ENCODE measurements at regions not wholly inside any gene's neighbourhood (a gene's known extent, or its start where the extent isn't known, plus 50 kb on each side); places are given as distances from the start of the nearest gene placed in this dataset.
"Not testable (repeated sequence)": the region's sequence is repeated elsewhere in the genome, so short reads cannot be mapped to it uniquely, and the experiment has no call there.

GRCh38 chr16:31581065-31581464 is 53.4 kb downstream of the AHSP start:
- DNase-seq (ENCODE audit: low spot score), result not testable (repeated sequence)

GRCh38 chr16:31601737-31602384 is 74.2 kb downstream of the AHSP start:
- not testable (repeated sequence) for DNase-seq (ENCODE audit: low spot score)

- DNase-seq (ENCODE audit: low spot score), result no peak
Measured at GRCh38 chr16:31618130-31618529, 90.4 kb downstream of the AHSP start.

DNA sequence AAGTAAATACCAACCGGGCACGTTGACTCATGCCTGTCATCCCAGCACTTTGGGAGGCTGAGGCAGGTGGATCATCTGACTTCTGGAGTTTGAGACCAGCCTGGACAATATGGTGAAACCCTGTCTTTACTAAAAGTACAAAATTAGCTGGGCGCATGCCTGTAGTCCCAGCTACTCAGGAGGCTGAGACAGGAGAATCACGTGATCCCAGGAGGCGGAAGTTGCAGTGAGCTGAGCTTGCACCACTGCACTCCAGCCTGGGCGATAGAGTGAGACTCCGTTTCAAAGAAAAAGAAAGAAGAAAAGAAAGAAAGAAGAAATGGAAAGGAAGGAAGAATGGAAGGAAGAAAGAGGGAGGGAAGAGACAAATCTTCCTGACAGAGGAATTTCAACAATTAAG is 108.7 kb downstream of the AHSP start:
- no peak for DNase-seq (ENCODE audit: low spot score)

GRCh38 chr16:31641279-31641678 is 113.6 kb downstream of the AHSP start:
- no peak for DNase-seq (ENCODE audit: low spot score)

DNA sequence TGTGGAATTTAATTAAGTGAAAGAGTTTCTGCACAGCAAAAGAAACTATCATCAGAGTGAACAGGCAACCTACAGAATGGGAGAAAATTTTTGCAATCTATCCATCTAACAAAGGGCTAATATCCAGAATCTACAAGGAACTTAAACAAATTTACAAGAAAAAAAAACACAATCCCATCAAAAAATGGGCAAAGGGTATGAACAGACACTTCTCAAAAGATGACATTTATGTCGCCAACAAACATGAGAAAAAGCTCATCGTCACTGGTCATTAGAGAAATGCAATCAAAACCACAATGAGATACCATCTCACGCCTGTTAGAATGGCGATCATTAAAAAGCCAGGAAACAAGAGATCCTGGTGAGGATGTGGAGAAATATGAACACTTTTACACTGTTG is 128.0 kb downstream of the AHSP start:
- not testable (repeated sequence) for DNase-seq (ENCODE audit: low spot score)

DNA sequence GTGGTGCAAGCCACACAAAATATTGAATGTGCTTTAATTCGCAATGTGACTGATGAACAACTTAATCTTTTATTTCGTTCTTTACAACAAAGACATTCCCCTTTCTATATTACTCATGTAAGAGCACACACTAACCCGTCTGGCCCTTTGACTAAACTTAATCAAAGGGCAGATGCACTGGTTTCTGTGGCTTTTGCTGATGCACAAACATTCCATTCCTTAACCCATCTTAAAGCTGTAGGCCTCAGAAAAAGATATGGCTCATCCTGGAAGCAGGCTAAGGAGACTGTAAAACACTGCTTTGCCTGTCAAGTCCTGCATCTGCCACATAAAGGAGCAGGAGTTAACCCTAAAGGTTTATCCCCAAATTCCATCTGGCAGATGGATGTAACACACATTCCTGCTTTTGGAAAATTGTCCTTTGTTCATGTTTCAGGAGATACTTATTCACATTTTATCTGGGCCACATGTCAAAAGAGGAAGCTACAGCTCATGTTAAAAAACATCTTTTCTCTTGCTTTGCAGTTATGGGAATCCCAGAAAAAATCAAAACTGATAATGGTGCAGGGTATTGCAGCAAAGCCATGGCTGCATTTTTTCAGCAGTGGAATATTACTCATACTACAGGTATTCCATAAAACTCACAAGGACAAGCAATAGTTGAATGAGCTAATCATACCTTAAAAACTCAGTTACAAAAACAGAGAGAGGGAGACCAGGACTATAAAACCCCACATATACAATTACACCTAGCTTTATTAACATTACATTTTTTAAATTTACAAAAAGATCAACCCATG is 137.2 kb downstream of the AHSP start:
- no peak for DNase-seq (ENCODE audit: low spot score)

DNA sequence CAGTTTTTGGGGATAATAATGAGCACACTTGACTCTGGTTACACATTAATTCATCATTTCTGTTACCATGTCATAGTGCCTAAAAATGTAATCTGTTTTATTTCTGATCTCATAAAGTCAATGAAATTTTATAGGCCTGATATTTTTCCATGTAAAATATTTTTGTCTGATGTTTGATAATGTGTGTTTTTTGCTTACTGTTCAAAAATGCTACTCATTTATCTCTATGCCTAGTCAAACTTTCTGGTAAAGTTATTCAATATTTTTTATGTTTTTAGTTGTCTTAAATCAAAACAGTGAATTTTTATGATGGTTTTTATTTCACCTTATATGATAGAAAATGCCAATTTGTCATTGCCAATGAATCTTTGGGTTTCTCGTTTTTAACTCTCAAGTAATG is 147.0 kb downstream of the AHSP start:
- no peak for DNase-seq (ENCODE audit: low spot score)

GRCh38 chr16:31676731-31677130 is 149.0 kb downstream of the AHSP start:
- no peak for DNase-seq (ENCODE audit: low spot score)

- DNase-seq (ENCODE audit: low spot score), result no peak
Measured at GRCh38 chr16:31678649-31679325, 151.1 kb downstream of the AHSP start.

DNA sequence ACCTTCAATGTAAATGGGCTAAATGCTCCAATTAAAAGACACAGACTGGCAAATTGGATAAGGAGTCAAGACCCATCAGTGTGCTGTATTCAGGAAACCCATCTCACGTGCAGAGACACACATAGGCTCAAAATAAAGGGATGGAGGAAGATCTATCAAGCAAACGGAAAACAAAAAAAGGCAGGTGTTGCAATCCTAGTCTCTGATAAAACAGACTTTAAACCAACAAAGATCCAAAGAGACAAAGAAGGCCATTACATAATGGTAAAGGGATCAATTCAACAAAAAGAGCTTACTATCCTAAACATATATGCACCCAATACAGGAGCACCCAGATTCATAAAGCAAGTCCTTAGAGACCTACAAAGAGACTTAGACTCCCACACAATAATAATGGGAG is 161.6 kb downstream of the AHSP start:
- not testable (repeated sequence) for DNase-seq (ENCODE audit: low spot score)

GRCh38 chr16:31692338-31692737 is 164.6 kb downstream of the AHSP start:
- not testable (repeated sequence) for DNase-seq (ENCODE audit: low spot score)

GRCh38 chr16:31693733-31694132 is 166.0 kb downstream of the AHSP start:
- DNase-seq (ENCODE audit: low spot score), result no peak

DNA sequence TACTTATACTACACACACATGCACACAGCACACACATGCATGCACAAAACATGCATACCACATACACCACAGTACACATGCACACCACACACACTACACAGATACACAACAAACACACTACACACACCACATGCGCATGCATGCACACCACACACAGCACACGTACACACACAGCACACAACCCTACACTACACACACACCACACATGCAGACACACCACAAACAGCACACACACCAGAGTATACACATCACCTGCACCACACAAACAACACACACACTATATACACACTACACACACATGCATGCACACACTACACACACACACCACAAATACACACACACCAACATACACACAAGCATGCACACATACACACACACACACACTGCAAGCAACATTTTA is 166.8 kb downstream of the AHSP start:
- no peak for DNase-seq (ENCODE audit: low spot score)

DNA sequence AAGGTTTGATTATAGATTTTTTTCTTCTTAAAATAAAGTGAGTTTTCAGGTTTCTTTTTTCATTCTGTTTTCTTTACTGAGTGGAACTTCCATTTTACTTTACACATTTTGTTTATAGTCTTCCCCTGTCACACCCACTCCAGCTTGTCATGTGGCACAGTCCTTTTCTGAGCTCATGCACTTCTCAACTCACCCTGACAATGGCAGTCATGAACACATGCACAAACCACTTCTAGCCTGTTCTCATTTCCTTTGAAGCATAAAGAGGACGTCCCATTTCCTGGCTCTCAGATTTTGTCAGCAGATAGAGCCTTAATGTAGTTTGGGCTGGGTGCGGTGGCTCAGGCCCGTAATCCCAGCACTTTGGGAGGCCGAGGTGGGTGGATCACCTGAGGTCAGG is 168.0 kb downstream of the AHSP start:
- DNase-seq (ENCODE audit: low spot score), result no peak

DNA sequence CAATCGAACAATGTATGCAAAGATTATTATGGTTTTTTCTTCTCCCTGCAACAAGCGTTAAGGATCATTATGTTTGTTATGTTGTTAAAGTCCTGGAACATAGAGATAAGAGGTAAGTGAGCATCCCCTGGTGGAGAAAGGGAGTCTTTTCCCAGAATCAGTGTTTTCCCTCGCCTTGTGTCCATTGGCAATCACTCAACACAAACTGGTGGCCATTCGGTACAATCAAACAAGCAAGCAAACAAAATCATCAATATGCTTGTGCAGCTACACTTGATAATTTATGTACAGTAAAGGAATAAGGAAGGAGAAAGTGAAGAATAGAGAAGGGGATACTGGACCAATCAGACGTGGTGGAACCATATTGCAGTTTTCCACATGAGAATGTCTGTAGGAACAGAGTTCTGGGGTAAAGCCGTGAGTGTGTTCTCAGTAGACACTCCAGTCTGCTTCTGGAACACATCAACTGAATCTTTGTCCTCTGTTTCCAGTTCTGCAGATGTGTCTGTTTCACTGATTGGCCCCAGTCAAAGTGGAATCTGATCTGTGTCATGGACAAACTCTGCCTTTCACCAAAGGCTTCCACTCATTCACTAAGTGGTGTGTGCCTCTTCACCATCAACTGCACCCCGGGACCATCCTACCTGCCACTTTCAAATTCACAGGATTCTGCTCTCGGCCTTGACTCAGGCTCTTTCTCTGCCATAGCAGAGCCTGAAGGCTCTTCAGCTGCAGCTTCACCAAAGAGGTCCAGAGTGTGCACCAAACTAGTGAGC is 169.5 kb downstream of the AHSP start:
- DNase-seq (ENCODE audit: low spot score), result no peak

- DNase-seq (ENCODE audit: low spot score), result no peak
Measured at GRCh38 chr16:31697744-31698125, 170.0 kb downstream of the AHSP start.

DNA sequence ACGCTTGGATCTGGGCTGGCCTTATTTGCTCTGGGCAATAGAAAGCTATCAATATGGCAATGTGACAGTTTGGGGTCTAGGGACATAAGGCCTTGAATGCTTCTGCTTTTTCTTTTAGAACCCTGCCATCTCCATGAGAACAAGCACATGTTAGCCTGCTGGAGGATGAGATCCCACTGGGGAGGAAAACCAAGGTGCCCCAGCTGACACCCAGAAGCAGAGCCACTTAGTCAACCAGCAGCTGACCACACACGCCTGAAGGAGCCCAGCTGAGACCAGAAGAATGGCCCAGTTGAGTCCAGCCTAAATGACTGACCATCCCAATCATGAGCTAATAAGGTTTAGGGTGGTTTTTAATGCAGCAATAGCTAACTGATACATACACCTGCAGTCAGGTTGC is 171.2 kb downstream of the AHSP start:
- no peak for DNase-seq (ENCODE audit: low spot score)

GRCh38 chr16:31699601-31700000 is 171.9 kb downstream of the AHSP start:
- no peak for DNase-seq (ENCODE audit: low spot score)

- DNase-seq (ENCODE audit: low spot score), result no peak
Measured at GRCh38 chr16:31700200-31700529, 172.5 kb downstream of the AHSP start.

DNA sequence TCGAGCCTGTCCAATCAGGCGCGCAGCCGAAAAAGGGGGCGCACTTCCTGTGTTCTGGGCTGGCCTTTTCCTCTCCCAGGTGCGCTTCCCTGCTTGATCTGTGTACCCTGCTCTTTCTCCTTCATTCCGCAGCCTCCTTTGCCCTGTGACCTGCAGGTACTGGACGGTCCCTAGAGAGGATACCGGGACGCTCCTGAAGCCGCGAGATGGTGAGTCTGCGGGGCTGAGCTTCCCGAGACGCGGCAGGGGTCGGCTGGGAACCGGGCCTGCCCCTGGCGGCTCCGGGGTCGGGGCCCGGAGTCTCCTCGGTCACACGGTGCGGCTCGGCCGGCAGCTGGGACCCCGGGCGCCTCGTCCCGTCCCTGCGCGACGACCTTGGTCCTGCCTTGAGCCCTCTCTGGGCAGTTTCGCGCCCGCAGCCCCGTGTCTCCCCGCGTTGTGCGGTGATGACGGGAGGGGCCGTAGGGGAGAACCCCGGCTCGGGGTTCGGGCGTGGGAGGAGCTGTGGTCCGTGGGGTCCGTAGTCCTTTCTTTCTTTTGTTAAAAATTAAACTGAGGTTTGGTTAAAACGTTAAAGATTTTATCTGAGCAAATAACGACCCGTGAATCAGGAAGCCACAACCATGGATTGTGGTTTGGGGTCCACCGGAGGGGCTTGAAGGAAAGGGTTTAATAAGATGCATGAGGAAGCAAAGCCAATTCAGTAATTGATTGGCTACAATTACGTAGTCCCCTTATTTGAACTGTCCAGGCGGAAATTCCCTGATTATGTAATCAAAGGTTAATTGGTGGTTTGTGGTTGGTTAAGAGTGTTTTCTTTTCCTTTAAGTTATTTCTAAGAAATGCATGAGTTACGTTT is 172.8 kb upstream of the ZNF267 start:
- peak; percentile 89 for DNase-seq (ENCODE audit: low spot score)

- DNase-seq (ENCODE audit: low spot score), result no peak
Measured at GRCh38 chr16:31701734-31702133, 171.9 kb upstream of the ZNF267 start.

Measured in Ammon's horn (tissue), 1 donor.